ENCODE measurements at regions not wholly inside any gene's neighbourhood (a gene's known extent, or its start where the extent isn't known, plus 50 kb on each side); places are given as distances from the start of the nearest gene placed in this dataset.

- H3K79me2 ChIP-seq (ENCODE audit: control insufficient read depth, insufficient read depth, low read length), result no peaks in the 10 kb centered on the region
- H3K9me1 ChIP-seq (replicated peaks; ENCODE audit: control insufficient read depth, extremely low read depth, insufficient read depth, low read length), result no peaks in the 10 kb centered on the region
- no peaks in the 10 kb centered on the region for H3K36me3 ChIP-seq (ENCODE audit: control insufficient read depth in 2 of 2, extremely low read depth in 1 of 2, insufficient read depth in 2 of 2, low read length in 2 of 2)
- no peak overlapping the region for H3K27ac ChIP-seq (ENCODE audit: insufficient read depth, low read depth, low read length)
- ChIA-PET CTCF (interaction anchor here (0.5 kb wide), 1 partner anchor 227 kb away, joined by 4 read pairs; no protein-coding TSS in a partner anchor), POLR2A (no interaction called here)
- FAIRE-seq, result no peak
- no peaks in the 10 kb centered on the region for H3K4me1 ChIP-seq (ENCODE audit: control insufficient read depth, extremely low read depth, insufficient read depth, low read length)
- H3K9me3 ChIP-seq (replicated peaks; ENCODE audit: control insufficient read depth, insufficient read depth, low read length), result no peaks in the 10 kb centered on the region
- no peak for TF ChIP-seq MAX (IDR thresholded peaks at IDR 0.05; ENCODE audit: insufficient read depth, insufficient read length)
- no peak for TF ChIP-seq EZH2 (IDR thresholded peaks at IDR 0.05; ENCODE audit: borderline replicate concordance, low read depth, low read length, severe bottlenecking)
- TF ChIP-seq FOS (IDR thresholded peaks at IDR 0.05; ENCODE audit: borderline replicate concordance, insufficient read depth, low read length), result no peak
- no peak for TF ChIP-seq POLR2AphosphoS5 (IDR thresholded peaks at IDR 0.05; ENCODE audit: insufficient read depth, low read depth, low read length)
- no peak for TF ChIP-seq CTCF (IDR thresholded peaks at IDR 0.05; ENCODE audit: extremely low read depth in 1 of 2, insufficient read depth in 1 of 2, low read depth in 1 of 2, low read length in 2 of 2)
- no peak for TF ChIP-seq JUN (IDR thresholded peaks at IDR 0.05; ENCODE audit: borderline replicate concordance, insufficient read depth, insufficient read length, low read depth)
- TF ChIP-seq MYC (IDR thresholded peaks at IDR 0.05; ENCODE audit: low read depth, low read length), result no peak
- no peak for TF ChIP-seq POLR2A (IDR thresholded peaks at IDR 0.05; ENCODE audit: low read depth, low read length)
- TF ChIP-seq GATA2 (IDR thresholded peaks at IDR 0.05; ENCODE audit: insufficient read depth, insufficient read length, low read depth, low read length), result no peak
- dilution Hi-C loops (cut with MboI; ENCODE audit: extremely low pct_ligation_motif_present, low sequenced_read_pairs), result no loop called here
- no peak overlapping the region for H3K4me2 ChIP-seq (ENCODE audit: insufficient read depth, low read length)
- DNase-seq (ENCODE audit: low read depth, low spot score), result no peak
- H3K4me3 ChIP-seq (replicated peaks in 1 of 3; ENCODE audit: insufficient read depth in 1 of 3, low read depth in 1 of 3, low read length in 3 of 3), result no peak overlapping the region
- no peaks in the 10 kb centered on the region for H4K20me1 ChIP-seq (replicated peaks; ENCODE audit: control insufficient read depth, extremely low read depth, insufficient read depth, low read length)
- peaks cover 2 to 3% of the 10 kb centered on the region in 2 experiments for H3K27me3 ChIP-seq (ENCODE audit: control insufficient read depth in 2 of 2, insufficient read depth in 2 of 2, low read length in 2 of 2)
- BruUV-seq (replicated peaks), result no TSS peak
- no peak overlapping the region for H3K9ac ChIP-seq (replicated peaks; ENCODE audit: extremely low read depth, insufficient read depth, low read length)
- no peak overlapping the region for H2AFZ ChIP-seq (ENCODE audit: low read depth, low read length)
- intact Hi-C loops (cut with micrococcal nuclease), result no loop called here
Measured at GRCh38 chr2:120942658-120943057, 207.0 kb downstream of the GLI2 start.
